HepG2 (cell line): ENCODE measurements at regions not wholly inside any gene's neighbourhood (a gene's known extent, or its start where the extent isn't known, plus 50 kb on each side); places are given as distances from the start of the nearest gene placed in this dataset.

Source experiments
- MXD4 ChIP-seq: IDR thresholded peaks from 2 replicates; pipeline ENCODE4 v1.6.1; 2016; ENCODE audit warnings: mild to moderate bottlenecking, missing biosample characterization, missing genetic modification reagents
- PHF8 ChIP-seq: sonication (generic); formaldehyde crosslinking; IDR thresholded peaks from 2 replicates; pipeline ENCODE4 v1.5.0; 2020; ENCODE audit warnings: missing genetic modification reagents
- ZBTB1 ChIP-seq: sonication (generic); formaldehyde crosslinking; IDR thresholded peaks from 2 replicates; pipeline ENCODE4 v1.4.0; 2020; ENCODE audit warnings: missing genetic modification reagents, borderline replicate concordance
- ZNF772 ChIP-seq: sonication (generic); formaldehyde crosslinking; IDR thresholded peaks from 2 replicates; pipeline ENCODE4 v1.5.0; 2020; ENCODE audit warnings: mild to moderate bottlenecking, missing genetic modification reagents
- TF ChIP-seq, protein P1 (sequence below): sonication (generic); formaldehyde crosslinking; IDR thresholded peaks from 2 replicates; pipeline ENCODE4 v1.4.0; 2020; ENCODE audit warnings: mild to moderate bottlenecking, low read depth, missing genetic modification reagents
- TF ChIP-seq, protein P2 (sequence below): sonication (generic); formaldehyde crosslinking; IDR thresholded peaks from 2 replicates; pipeline ENCODE4 v1.4.0; 2020; ENCODE audit warnings: missing genetic modification reagents
- TF ChIP-seq, protein P3 (sequence below): sonication (generic); formaldehyde crosslinking; IDR thresholded peaks from 2 replicates; pipeline ENCODE4 v1.9.0; 2021; ENCODE audit warnings: mild to moderate bottlenecking, missing genetic modification reagents
- TF ChIP-seq, protein P4 (sequence below): IDR thresholded peaks from 2 replicates; pipeline ENCODE4 v1.6.1; 2016; ENCODE audit warnings: missing biosample characterization, missing genetic modification reagents, low read depth
- TF ChIP-seq, protein P5 (sequence below): IDR thresholded peaks from 2 replicates; pipeline ENCODE4 v1.6.1; 2016; ENCODE audit warnings: missing compliant biosample characterization, missing genetic modification reagents, borderline replicate concordance
- TF ChIP-seq, protein P6 (sequence below): sonication (generic); formaldehyde crosslinking; IDR thresholded peaks from 2 replicates; pipeline ENCODE4 v1.4.0; 2020; ENCODE audit warnings: mild to moderate bottlenecking, missing genetic modification reagents, borderline replicate concordance

DNA sequence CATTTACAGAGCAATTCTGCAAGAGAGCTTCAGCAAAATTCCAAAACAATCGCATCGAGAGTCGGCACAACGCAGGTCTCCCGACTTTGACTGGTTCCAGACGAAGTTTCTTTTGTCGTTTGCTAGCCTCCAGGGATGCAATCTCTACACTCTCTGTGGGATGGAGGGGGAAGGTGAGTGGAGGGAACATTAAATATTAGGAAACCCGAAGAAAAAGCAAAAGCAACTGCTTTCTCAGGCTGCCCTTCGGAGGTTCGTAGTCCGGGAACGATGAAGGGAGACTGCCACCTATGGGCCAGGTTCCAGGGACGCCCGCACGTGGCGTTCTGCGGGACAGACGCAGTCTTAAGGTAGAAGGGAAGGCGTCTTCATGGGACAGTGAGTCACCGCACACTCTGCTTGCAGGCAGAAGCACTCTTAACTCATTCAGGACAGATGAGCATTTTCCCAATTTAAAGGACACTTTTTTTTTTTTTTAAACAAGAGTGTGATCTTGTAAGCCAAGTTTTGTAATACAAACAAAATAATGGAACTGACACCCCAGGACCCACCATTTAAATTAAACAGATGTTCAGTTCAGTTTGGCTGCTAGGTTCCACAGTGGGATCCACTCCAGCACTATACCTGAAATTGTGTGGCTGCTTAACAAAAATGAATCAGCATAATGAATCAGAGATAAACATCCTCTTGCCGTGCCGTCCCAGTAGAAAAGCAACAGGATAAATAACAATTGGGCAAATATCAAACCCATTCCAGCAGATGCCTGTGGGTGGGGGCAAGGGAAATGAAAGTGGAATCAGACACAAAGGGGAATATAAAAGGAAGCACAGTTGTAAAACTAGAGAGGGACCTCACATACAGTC, 65.8 kb upstream of the ARMC2 start (continued):
- TF ChIP-seq, protein P1, sequence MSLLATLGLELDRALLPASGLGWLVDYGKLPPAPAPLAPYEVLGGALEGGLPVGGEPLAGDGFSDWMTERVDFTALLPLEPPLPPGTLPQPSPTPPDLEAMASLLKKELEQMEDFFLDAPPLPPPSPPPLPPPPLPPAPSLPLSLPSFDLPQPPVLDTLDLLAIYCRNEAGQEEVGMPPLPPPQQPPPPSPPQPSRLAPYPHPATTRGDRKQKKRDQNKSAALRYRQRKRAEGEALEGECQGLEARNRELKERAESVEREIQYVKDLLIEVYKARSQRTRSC (CRISPR knock-in tag), result no peak
- peak; percentile 50; the same call in 1 of the 2 replicates for TF ChIP-seq PHF8 (CRISPR knock-in tag)
- TF ChIP-seq ZBTB1 (CRISPR knock-in tag), result no peak
- TF ChIP-seq ZNF772 (CRISPR knock-in tag), result no peak
- TF ChIP-seq, protein P2, sequence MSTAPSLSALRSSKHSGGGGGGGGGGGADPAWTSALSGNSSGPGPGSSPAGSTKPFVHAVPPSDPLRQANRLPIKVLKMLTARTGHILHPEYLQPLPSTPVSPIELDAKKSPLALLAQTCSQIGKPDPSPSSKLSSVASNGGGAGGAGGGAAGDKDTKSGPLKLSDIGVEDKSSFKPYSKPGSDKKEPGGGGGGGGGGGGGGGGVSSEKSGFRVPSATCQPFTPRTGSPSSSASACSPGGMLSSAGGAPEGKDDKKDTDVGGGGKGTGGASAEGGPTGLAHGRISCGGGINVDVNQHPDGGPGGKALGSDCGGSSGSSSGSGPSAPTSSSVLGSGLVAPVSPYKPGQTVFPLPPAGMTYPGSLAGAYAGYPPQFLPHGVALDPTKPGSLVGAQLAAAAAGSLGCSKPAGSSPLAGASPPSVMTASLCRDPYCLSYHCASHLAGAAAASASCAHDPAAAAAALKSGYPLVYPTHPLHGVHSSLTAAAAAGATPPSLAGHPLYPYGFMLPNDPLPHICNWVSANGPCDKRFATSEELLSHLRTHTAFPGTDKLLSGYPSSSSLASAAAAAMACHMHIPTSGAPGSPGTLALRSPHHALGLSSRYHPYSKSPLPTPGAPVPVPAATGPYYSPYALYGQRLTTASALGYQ (CRISPR knock-in tag), result no peak
- TF ChIP-seq, protein P3, sequence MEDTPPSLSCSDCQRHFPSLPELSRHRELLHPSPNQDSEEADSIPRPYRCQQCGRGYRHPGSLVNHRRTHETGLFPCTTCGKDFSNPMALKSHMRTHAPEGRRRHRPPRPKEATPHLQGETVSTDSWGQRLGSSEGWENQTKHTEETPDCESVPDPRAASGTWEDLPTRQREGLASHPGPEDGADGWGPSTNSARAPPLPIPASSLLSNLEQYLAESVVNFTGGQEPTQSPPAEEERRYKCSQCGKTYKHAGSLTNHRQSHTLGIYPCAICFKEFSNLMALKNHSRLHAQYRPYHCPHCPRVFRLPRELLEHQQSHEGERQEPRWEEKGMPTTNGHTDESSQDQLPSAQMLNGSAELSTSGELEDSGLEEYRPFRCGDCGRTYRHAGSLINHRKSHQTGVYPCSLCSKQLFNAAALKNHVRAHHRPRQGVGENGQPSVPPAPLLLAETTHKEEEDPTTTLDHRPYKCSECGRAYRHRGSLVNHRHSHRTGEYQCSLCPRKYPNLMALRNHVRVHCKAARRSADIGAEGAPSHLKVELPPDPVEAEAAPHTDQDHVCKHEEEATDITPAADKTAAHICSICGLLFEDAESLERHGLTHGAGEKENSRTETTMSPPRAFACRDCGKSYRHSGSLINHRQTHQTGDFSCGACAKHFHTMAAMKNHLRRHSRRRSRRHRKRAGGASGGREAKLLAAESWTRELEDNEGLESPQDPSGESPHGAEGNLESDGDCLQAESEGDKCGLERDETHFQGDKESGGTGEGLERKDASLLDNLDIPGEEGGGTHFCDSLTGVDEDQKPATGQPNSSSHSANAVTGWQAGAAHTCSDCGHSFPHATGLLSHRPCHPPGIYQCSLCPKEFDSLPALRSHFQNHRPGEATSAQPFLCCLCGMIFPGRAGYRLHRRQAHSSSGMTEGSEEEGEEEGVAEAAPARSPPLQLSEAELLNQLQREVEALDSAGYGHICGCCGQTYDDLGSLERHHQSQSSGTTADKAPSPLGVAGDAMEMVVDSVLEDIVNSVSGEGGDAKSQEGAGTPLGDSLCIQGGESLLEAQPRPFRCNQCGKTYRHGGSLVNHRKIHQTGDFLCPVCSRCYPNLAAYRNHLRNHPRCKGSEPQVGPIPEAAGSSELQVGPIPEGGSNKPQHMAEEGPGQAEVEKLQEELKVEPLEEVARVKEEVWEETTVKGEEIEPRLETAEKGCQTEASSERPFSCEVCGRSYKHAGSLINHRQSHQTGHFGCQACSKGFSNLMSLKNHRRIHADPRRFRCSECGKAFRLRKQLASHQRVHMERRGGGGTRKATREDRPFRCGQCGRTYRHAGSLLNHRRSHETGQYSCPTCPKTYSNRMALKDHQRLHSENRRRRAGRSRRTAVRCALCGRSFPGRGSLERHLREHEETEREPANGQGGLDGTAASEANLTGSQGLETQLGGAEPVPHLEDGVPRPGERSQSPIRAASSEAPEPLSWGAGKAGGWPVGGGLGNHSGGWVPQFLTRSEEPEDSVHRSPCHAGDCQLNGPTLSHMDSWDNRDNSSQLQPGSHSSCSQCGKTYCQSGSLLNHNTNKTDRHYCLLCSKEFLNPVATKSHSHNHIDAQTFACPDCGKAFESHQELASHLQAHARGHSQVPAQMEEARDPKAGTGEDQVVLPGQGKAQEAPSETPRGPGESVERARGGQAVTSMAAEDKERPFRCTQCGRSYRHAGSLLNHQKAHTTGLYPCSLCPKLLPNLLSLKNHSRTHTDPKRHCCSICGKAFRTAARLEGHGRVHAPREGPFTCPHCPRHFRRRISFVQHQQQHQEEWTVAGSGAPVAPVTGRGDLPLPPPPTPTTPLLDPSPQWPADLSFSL (CRISPR knock-in tag), result no peak
- TF ChIP-seq, protein P4, sequence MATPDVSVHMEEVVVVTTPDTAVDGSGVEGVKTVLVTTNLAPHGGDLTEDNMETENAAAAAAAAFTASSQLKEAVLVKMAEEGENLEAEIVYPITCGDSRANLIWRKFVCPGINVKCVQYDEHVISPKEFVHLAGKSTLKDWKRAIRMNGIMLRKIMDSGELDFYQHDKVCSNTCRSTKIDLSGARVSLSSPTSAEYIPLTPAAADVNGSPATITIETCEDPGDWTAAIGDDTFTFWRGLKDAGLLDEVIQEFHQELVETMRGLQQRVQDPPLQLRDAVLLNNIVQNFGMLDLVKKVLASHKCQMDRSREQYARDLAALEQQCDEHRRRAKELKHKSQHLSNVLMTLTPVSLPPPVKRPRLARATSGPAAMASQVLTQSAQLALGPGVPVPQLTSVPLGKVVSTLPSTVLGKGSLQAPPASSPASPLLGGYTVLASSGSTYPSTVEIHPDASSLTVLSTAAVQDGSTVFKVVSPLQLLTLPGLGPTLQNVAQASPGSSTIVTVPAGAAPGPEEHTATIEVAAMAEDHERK (CRISPR knock-in tag), result no peak
- TF ChIP-seq, protein P5, sequence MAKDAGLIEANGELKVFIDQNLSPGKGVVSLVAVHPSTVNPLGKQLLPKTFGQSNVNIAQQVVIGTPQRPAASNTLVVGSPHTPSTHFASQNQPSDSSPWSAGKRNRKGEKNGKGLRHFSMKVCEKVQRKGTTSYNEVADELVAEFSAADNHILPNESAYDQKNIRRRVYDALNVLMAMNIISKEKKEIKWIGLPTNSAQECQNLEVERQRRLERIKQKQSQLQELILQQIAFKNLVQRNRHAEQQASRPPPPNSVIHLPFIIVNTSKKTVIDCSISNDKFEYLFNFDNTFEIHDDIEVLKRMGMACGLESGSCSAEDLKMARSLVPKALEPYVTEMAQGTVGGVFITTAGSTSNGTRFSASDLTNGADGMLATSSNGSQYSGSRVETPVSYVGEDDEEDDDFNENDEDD (CRISPR knock-in tag), result 0 out of 2 replicates have a peak, but pooled peaks have one; percentile 3
- TF ChIP-seq MXD4 (CRISPR knock-in tag), result peak; percentile 71; the same call in 1 of the 2 replicates
- TF ChIP-seq, protein P6, sequence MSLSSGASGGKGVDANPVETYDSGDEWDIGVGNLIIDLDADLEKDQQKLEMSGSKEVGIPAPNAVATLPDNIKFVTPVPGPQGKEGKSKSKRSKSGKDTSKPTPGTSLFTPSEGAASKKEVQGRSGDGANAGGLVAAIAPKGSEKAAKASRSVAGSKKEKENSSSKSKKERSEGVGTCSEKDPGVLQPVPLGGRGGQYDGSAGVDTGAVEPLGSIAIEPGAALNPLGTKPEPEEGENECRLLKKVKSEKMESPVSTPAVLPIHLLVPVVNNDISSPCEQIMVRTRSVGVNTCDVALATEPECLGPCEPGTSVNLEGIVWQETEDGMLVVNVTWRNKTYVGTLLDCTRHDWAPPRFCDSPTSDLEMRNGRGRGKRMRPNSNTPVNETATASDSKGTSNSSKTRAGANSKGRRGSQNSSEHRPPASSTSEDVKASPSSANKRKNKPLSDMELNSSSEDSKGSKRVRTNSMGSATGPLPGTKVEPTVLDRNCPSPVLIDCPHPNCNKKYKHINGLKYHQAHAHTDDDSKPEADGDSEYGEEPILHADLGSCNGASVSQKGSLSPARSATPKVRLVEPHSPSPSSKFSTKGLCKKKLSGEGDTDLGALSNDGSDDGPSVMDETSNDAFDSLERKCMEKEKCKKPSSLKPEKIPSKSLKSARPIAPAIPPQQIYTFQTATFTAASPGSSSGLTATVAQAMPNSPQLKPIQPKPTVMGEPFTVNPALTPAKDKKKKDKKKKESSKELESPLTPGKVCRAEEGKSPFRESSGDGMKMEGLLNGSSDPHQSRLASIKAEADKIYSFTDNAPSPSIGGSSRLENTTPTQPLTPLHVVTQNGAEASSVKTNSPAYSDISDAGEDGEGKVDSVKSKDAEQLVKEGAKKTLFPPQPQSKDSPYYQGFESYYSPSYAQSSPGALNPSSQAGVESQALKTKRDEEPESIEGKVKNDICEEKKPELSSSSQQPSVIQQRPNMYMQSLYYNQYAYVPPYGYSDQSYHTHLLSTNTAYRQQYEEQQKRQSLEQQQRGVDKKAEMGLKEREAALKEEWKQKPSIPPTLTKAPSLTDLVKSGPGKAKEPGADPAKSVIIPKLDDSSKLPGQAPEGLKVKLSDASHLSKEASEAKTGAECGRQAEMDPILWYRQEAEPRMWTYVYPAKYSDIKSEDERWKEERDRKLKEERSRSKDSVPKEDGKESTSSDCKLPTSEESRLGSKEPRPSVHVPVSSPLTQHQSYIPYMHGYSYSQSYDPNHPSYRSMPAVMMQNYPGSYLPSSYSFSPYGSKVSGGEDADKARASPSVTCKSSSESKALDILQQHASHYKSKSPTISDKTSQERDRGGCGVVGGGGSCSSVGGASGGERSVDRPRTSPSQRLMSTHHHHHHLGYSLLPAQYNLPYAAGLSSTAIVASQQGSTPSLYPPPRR (CRISPR knock-in tag), result no peak
